SK-N-SH treated with all-trans-retinoic acid at 6 μM for 48 hours (cell line): ENCODE measurements at regions not wholly inside any gene's neighbourhood (a gene's known extent, or its start where the extent isn't known, plus 50 kb on each side); places are given as distances from the start of the nearest gene placed in this dataset.

Experiments
- ATAC-seq: fragments of 200-7000 bp; cut with Tn5 transposase; 3 replicates; pipeline ENCODE4 v1.9.1; 2020; ENCODE audit warnings: mild to moderate bottlenecking, moderate library complexity
- ARNTL ChIP-seq: fragments of 450-650 bp; formaldehyde crosslinking; IDR thresholded peaks from 2 replicates; pipeline ENCODE4 v1.5.0; 2020; ENCODE audit warnings: low read depth, mild to moderate bottlenecking, moderate library complexity, borderline replicate concordance
- BACH2 ChIP-seq: fragments of 250-450 bp; sonication (Bioruptor Pico); IDR thresholded peaks from 2 replicates; pipeline ENCODE4 v1.9.0; 2021; ENCODE audit warnings: mild to moderate bottlenecking, borderline replicate concordance
- CREB5 ChIP-seq: fragments of 250-450 bp; sonication (Bioruptor Pico); IDR thresholded peaks from 2 replicates; pipeline ENCODE4 v1.5.1; 2020; ENCODE audit warnings: low read depth, mild to moderate bottlenecking, moderate library complexity
- CSDC2 ChIP-seq: fragments of 250-450 bp; sonication (Bioruptor Pico); IDR thresholded peaks from 2 replicates; pipeline ENCODE4 v1.5.0; 2020; ENCODE audit warnings: mild to moderate bottlenecking, moderate library complexity
- CSRNP3 ChIP-seq: fragments of 250-450 bp; sonication (Bioruptor Pico); IDR thresholded peaks from 2 replicates; pipeline ENCODE4 v1.5.1; 2021; ENCODE audit warnings: mild to moderate bottlenecking, moderate library complexity
- GLIS3 ChIP-seq: fragments of 250-450 bp; sonication (Bioruptor Pico); IDR thresholded peaks from 2 replicates; pipeline ENCODE4 v1.5.0; 2020; ENCODE audit warnings: mild to moderate bottlenecking, moderate library complexity
- OSR1 ChIP-seq: fragments of 250-450 bp; sonication (Bioruptor Pico); IDR thresholded peaks from 2 replicates; pipeline ENCODE4 v1.8.0; 2022; ENCODE audit warnings: moderate library complexity, mild to moderate bottlenecking, inconsistent platforms
- PATZ1 ChIP-seq: fragments of 250-450 bp; sonication (Bioruptor Pico); IDR thresholded peaks from 2 replicates; pipeline ENCODE4 v1.8.0; 2020; ENCODE audit warnings: mild to moderate bottlenecking, moderate library complexity, borderline replicate concordance
- RARB ChIP-seq: fragments of 250-450 bp; sonication (Bioruptor Pico); IDR thresholded peaks from 2 replicates; pipeline ENCODE4 v1.8.0; 2021; ENCODE audit warnings: mild to moderate bottlenecking, moderate library complexity
- SNAI2 ChIP-seq: fragments of 250-450 bp; sonication (Bioruptor Pico); IDR thresholded peaks from 2 replicates; pipeline ENCODE4 v1.5.0; 2020; ENCODE audit warnings: mild to moderate bottlenecking, moderate library complexity
- TCF4 ChIP-seq: fragments of 250-450 bp; sonication (Bioruptor Pico); IDR thresholded peaks from 2 replicates; pipeline ENCODE4 v1.8.0; 2021; ENCODE audit warnings: mild to moderate bottlenecking, moderate library complexity, borderline replicate concordance
- TSHZ2 ChIP-seq: fragments of 250-450 bp; sonication (Bioruptor Pico); IDR thresholded peaks from 2 replicates; pipeline ENCODE4 v1.5.0; 2020; ENCODE audit warnings: mild to moderate bottlenecking, moderate library complexity
- ZC3H10 ChIP-seq: fragments of 250-450 bp; sonication (Bioruptor Pico); IDR thresholded peaks from 2 replicates; pipeline ENCODE4 v1.5.1; 2021; ENCODE audit warnings: mild to moderate bottlenecking, moderate library complexity
- ZFP3 ChIP-seq: fragments of 250-450 bp; sonication (Bioruptor Pico); IDR thresholded peaks from 2 replicates; pipeline ENCODE4 v1.5.0; 2020; ENCODE audit warnings: mild to moderate bottlenecking, moderate library complexity
- ZFP30 ChIP-seq: fragments of 450-650 bp; formaldehyde crosslinking; IDR thresholded peaks from 2 replicates; pipeline ENCODE4 v1.5.0; 2022; ENCODE audit warnings: mild to moderate bottlenecking, moderate library complexity
- ZNF565 ChIP-seq: fragments of 450-650 bp; formaldehyde crosslinking; conservative IDR thresholded peaks from 2 replicates; pipeline ENCODE4 v1.5.0; 2020; ENCODE audit warnings: low read depth, mild to moderate bottlenecking, moderate library complexity
- ZNF70 ChIP-seq: fragments of 450-650 bp; formaldehyde crosslinking; IDR thresholded peaks from 2 replicates; pipeline ENCODE4 v1.5.0; 2020; ENCODE audit warnings: mild to moderate bottlenecking, moderate library complexity
- ZNF8 ChIP-seq: fragments of 450-650 bp; formaldehyde crosslinking; IDR thresholded peaks from 2 replicates; pipeline ENCODE4 v1.5.0; 2020; ENCODE audit warnings: mild to moderate bottlenecking, moderate library complexity

- no peak for TF ChIP-seq CSRNP3 (CRISPR knock-in tag)
- TF ChIP-seq, all 23 proteins: peak for 0
These were observed 227.1 kb downstream of the ARHGAP12 start (continued) for GRCh38 chr10:31701546-31701945.

GRCh38 chr10:31700181-31700611 is 228.4 kb downstream of the ARHGAP12 start:
- no peak for TF ChIP-seq PATZ1
- no peak for TF ChIP-seq ZNF565 (CRISPR knock-in tag)
- TF ChIP-seq OSR1 (CRISPR knock-in tag): no peak
- TF ChIP-seq ZNF8 (CRISPR knock-in tag): no peak
- TF ChIP-seq ZNF70: no peak
- TF ChIP-seq GLIS3 (CRISPR knock-in tag): no peak
- TF ChIP-seq CSRNP3 (CRISPR knock-in tag): no peak
- TF ChIP-seq BACH2: no peak
- no peak for TF ChIP-seq ZC3H10 (CRISPR knock-in tag)
- TF ChIP-seq ZFP3 (CRISPR knock-in tag): no peak
- no peak for TF ChIP-seq CREB5 (CRISPR knock-in tag)
- TF ChIP-seq RARB: no peak
- no peak for TF ChIP-seq ZFP30 (CRISPR knock-in tag)
- TF ChIP-seq CSDC2 (CRISPR knock-in tag): no peak
- no peak for ATAC-seq

GRCh38 chr10:31698181-31698830 is 230.3 kb downstream of the ARHGAP12 start:
- ATAC-seq: peak; percentile 58
- no peak for TF ChIP-seq PATZ1
- TF ChIP-seq GLIS3 (CRISPR knock-in tag): no peak
- TF ChIP-seq CSRNP3 (CRISPR knock-in tag): no peak
- no peak for TF ChIP-seq TSHZ2 (CRISPR knock-in tag)
- no peak for TF ChIP-seq SNAI2 (CRISPR knock-in tag)
- no peak for TF ChIP-seq ARNTL (CRISPR knock-in tag)
- no peak for TF ChIP-seq CREB5 (CRISPR knock-in tag)
- no peak for TF ChIP-seq TCF4 (CRISPR knock-in tag)
- no peak for TF ChIP-seq RARB
- no peak for TF ChIP-seq CSDC2 (CRISPR knock-in tag)
- TF ChIP-seq, all 23 proteins: peak for 0
